AG09309 (cell line): ENCODE measurements at regions not wholly inside any gene's neighbourhood (a gene's known extent, or its start where the extent isn't known, plus 50 kb on each side); places are given as distances from the start of the nearest gene placed in this dataset.

Experiments
- DNase-seq: peaks from one replicate; pipeline ENCODE4 v3.0.0-alpha.2; 2010; ENCODE audit warnings: low read depth
- H3K4me3 ChIP-seq: 2 replicates; pipeline ENCODE4 v1.5.1; 2011; ENCODE audit warnings: mild to moderate bottlenecking, low read depth, low read length, moderate library complexity; ENCODE audit not compliant: control insufficient read depth
- CTCF ChIP-seq: IDR thresholded peaks from 2 replicates; pipeline ENCODE4 v1.5.1; 2011; ENCODE audit warnings: mild to moderate bottlenecking, low read depth, low read length, inconsistent platforms; ENCODE audit not compliant: insufficient read depth, control insufficient read depth; ENCODE audit errors: missing control alignments

- no peak for DNase-seq
- no peak overlapping the region for H3K4me3 ChIP-seq
- no peak for TF ChIP-seq CTCF
Observed at GRCh38 chr16:73845238-73846006, 451.2 kb upstream of the PSMD7 start.

GRCh38 chr16:73840728-73841127 is 455.9 kb upstream of the PSMD7 start:
- no peak for TF ChIP-seq CTCF
- no peak for DNase-seq
- H3K4me3 ChIP-seq: no peak overlapping the region

- no peak for TF ChIP-seq CTCF
- H3K4me3 ChIP-seq: no peak overlapping the region
- no peak for DNase-seq
Observed at GRCh38 chr16:73831220-73831619, 465.4 kb upstream of the PSMD7 start.

GRCh38 chr16:73823205-73823849 is 473.3 kb upstream of the PSMD7 start:
- no peak for DNase-seq
- TF ChIP-seq CTCF: no peak
- H3K4me3 ChIP-seq: no peak overlapping the region

- H3K4me3 ChIP-seq: no peak overlapping the region
- TF ChIP-seq CTCF: no peak
- DNase-seq: no peak
Observed at GRCh38 chr16:73817526-73818324, 478.9 kb upstream of the PSMD7 start.

GRCh38 chr16:73813527-73813926 is 483.1 kb upstream of the PSMD7 start:
- DNase-seq: no peak
- H3K4me3 ChIP-seq: no peak overlapping the region
- TF ChIP-seq CTCF: no peak
